Heart right ventricle (tissue), 16 donors: ENCODE measurements at regions not wholly inside any gene's neighbourhood (a gene's known extent, or its start where the extent isn't known, plus 50 kb on each side); places are given as distances from the start of the nearest gene placed in this dataset.

Experiments used
- ATAC-seq, 8 donors: fragments of 200-7000 bp; cut with Tn5 transposase; one replicate each; pipeline ENCODE4 v1.9.1; 2020; ENCODE audit warnings: mild to moderate bottlenecking in 8 of 8, moderate library complexity in 8 of 8, moderate number of reproducible peaks in 1 of 8
- DNase-seq, 2 donors: peaks; one replicate each; pipeline ENCODE4 v3.0.0-alpha.2; 2020
- H3K27ac ChIP-seq, 10 donors: fragments of 200-600 bp; sonication (generic) in 2 of 10; one replicate each; pipeline versions ENCODE4 v1.5.0 to v1.8.0; 2020 to 2022; ENCODE audit warnings: mild to moderate bottlenecking in 3 of 10
- H3K27me3 ChIP-seq, 7 donors: fragments of 200-600 bp; one replicate each; pipeline ENCODE4 v1.8.0; 2021 to 2022; ENCODE audit warnings: mild to moderate bottlenecking in 2 of 7
- H3K36me3 ChIP-seq, 9 donors: fragments of 200-600 bp; sonication (generic) in 1 of 9; one replicate each; pipeline versions ENCODE4 v1.5.0 to v1.8.0; 2020 to 2022; ENCODE audit warnings: mild to moderate bottlenecking in 2 of 9
- H3K4me1 ChIP-seq, 9 donors: fragments of 200-600 bp; sonication (generic) in 1 of 9; one replicate each; pipeline versions ENCODE4 v1.5.0 to v1.8.0; 2020 to 2022; ENCODE audit warnings: mild to moderate bottlenecking in 4 of 9
- H3K4me3 ChIP-seq, 10 donors: fragments of 200-600 bp; sonication (generic) in 2 of 10; one replicate each; pipeline versions ENCODE4 v1.5.0 to v1.8.0; 2020 to 2022; ENCODE audit warnings: mild to moderate bottlenecking in 7 of 10, moderate library complexity in 2 of 10
- H3K9me3 ChIP-seq, 11 donors: fragments of 200-600 bp in 10 of 11; sonication (generic) in 2 of 11; one replicate each; pipeline versions ENCODE4 v1.5.0 to v1.8.0; 2013 to 2022; ENCODE audit warnings: mild to moderate bottlenecking in 2 of 11, control low read depth in 1 of 11, moderate library complexity in 1 of 11
- CTCF ChIP-seq, 9 donors: fragments of 200-600 bp; sonication (generic) in 2 of 9; IDR thresholded peaks; one replicate each; pipeline versions ENCODE4 v1.5.0 to v1.8.0; 2021 to 2022; ENCODE audit warnings: antibody characterized with exemption in 9 of 9, mild to moderate bottlenecking in 5 of 9, moderate library complexity in 1 of 9
- WGBS, 2 donors: extraction: QIAGEN DNeasy Blood & Tissue Kit; methylation state at CpG; one replicate each; pipeline ENCODE4 v1.1.7; 2013; ENCODE audit warnings: inconsistent platforms in 1 of 2; 5-methylcytosine and 5-hydroxymethylcytosine counted together
- intact Hi-C, 10 donors: fragments of 100-400 bp; cut with DNase I; formaldehyde crosslinking; loops; one replicate each; pipeline versions ENCODE4 v1.11.1 to v1.14.2; 2022
- donor health status: Arrhythmogenic right ventricular cardiomyopathy.
- donor health status: ischemic (EF 13 %, LVEDD 7.1; RV severe dilation, severe dysfunction).
- donor health status: healthy with polysubstance abuse.
- donor health status: DM: no; HTN: yes; CAD: no.
- donor health status: DM: no; HTN: no; CAD: no.
- donor health status: ischemic (EF 25% LVEDD 6.9; RV normal size, moderate dysfunction).
- donor health status: ischemic (EF 25% LVEDD 5.7; RV mildly dilated, moderate dysfunction).
- donor health status: healthy.
- donor health status: DM: yes; HTN: yes; CAD: no.
- donor health status: Ischemic cardiomyopathy.
- donor health status: ischemic (EF 35%, LVEDD 5.7; RV mildly dilated, moderate dysfunction).
- donor health status: nonischemic (EF 11% LVEDD 7.7; RV severe dilation, severe dysfunction).
- donor health status: DM: yes; HTN: yes; CAD: no.
- donor health status: PGD.
- donor health status: ischemic (EF 29% LVEDD 5.4; RV normal size, mild dysfunction).
- donor health status: nonischemic (EF 23%, LVEDD 6.1; RV moderate dilation, normal function).

DNA sequence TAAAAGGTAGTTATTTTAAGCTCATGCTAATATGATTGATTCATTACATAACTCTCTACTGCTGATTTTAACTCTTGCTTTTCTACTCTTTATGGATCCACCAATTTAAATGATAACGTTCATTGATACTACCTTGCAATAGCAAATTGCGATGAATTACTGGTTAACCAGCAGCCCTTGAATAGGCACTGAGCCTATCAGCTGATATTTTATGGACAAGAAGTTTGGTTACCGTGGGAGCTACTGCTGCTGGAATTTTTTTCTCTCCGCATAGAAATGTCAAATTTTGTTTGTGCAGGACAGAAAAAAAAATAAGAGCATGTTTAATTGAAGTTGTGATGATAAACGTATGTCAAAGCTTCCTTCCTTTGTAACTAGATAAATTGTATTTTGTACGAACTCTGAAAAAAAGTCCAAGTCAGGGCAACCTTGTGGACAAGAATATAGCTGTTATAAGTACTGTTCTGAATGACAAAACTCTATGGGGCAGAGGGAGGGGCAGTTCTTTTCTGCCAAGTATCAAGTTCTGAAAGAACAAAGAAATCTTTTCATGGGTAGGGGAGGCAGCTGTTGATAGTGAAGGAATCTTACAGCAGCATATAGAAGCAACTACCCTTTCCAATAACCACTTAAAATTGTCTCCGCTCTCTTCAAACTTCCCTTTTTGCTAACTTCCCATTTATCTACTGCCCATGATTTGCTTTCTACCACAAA, 434.9 kb upstream of the PABPC4L start:
- TF ChIP-seq CTCF (IDR thresholded peaks at IDR 0.05), result no peak

GRCh38 chr4:134634301-134634700, 432.7 kb upstream of the PABPC4L start:
- no peak for ATAC-seq
- H3K4me3 ChIP-seq, result no peak overlapping the region
- no peak for TF ChIP-seq CTCF (IDR thresholded peaks at IDR 0.05)
- H3K4me1 ChIP-seq, result no peaks in the 10 kb centered on the region
- H3K27ac ChIP-seq, result no peak overlapping the region
- 56 to 75% methylated on average over 7 of the region's 7 CpGs for WGBS, 2 donors
- intact Hi-C loops, result no loop called here
- DNase-seq, result no peak
- H3K9me3 ChIP-seq, result peaks cover 0 to 5% (median 0%) of the 10 kb centered on the region in 11 donors
- no peaks in the 10 kb centered on the region for H3K36me3 ChIP-seq
- no peaks in the 10 kb centered on the region for H3K27me3 ChIP-seq

More for the DNA sequence above, 434.9 kb upstream of the PABPC4L start:
- Histone ChIP-seq H3K9me3 (peaks cover 0 to 5% (median 0%) of the 10 kb centered on the region in 11 donors), H3K36me3 (no peaks in the 10 kb centered on the region), H3K4me1 (no peaks in the 10 kb centered on the region), H3K4me3 (no peak overlapping the region), H3K27ac (no peak overlapping the region), H3K27me3 (no peaks in the 10 kb centered on the region)
- 47 to 58% methylated on average over 7 of the region's 7 CpGs for WGBS, 2 donors
- no peak for DNase-seq
- no peak for ATAC-seq
- intact Hi-C loops, result no loop called here

DNA sequence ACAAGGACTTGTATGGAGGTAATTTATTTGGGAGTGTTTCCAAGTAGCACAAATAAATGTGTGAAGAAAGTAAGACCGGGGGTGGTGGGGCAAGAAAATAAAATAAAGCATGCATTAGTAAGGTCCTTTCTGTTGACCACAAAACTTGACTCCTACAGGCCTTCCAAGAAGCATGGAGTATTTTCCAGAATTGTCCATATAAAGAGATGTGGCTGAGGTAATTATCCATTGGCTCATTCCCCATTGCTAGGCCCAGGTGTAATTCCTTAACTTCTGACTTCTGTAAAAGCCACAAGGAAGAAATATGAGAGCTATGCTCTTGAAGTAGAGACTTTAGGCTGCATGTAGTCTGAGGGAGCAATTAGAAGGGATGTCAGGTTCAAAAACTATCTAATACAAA, 430.5 kb upstream of the PABPC4L start:
- no peak overlapping the region for H3K27ac ChIP-seq
- H3K36me3 ChIP-seq, result no peaks in the 10 kb centered on the region
- no peaks in the 10 kb centered on the region for H3K27me3 ChIP-seq
- DNase-seq, result no peak
- intact Hi-C loops, result no loop called here
- no peak overlapping the region for H3K4me3 ChIP-seq
- ATAC-seq, result no peak
- WGBS, 2 donors, result 91 to 95% methylated on average over 1 of the region's 1 CpG
- no peak for TF ChIP-seq CTCF (IDR thresholded peaks at IDR 0.05)
- H3K9me3 ChIP-seq, result no peaks in the 10 kb centered on the region
- H3K4me1 ChIP-seq, result no peaks in the 10 kb centered on the region

- ATAC-seq (no peak), DNase-seq (no peak)
- Histone ChIP-seq H3K4me3 (no peak overlapping the region), H3K27me3 (no peaks in the 10 kb centered on the region), H3K9me3 (no peaks in the 10 kb centered on the region), H3K36me3 (no peaks in the 10 kb centered on the region), H3K4me1 (no peaks in the 10 kb centered on the region), H3K27ac (no peak overlapping the region)
- intact Hi-C loops, result no loop called here
- TF ChIP-seq CTCF (IDR thresholded peaks at IDR 0.05), result no peak
Measured at GRCh38 chr4:134628066-134628465, 426.5 kb upstream of the PABPC4L start.
